PC-9 (cell line): ENCODE measurements at regions not wholly inside any gene's neighbourhood (a gene's known extent, or its start where the extent isn't known, plus 50 kb on each side); places are given as distances from the start of the nearest gene placed in this dataset.

ENCODE experiments used
- BruUV-seq: library from RNA; stranded (reverse); fragments of 400-500 nt; replicated peaks from 2 replicates; lab custom pipeline; 2021; lab: Mats Ljungman, UMichigan
- CTCF ChIA-PET: fragments of 300-600 bp; sonication (Branson Sonifier 250); formaldehyde crosslinking; loops from one replicate; lab custom pipeline; 2022; ENCODE audit warnings: antibody characterized with exemption; lab: Charles Lee
- POLR2A ChIA-PET: fragments of 300-600 bp; sonication (Branson Sonifier 250); formaldehyde crosslinking; loops from one replicate; lab custom pipeline; 2022; ENCODE audit warnings: antibody characterized with exemption; ENCODE audit not compliant: unreplicated experiment; lab: Charles Lee
- DNase-seq, 2 experiments: peaks; one replicate each; pipeline versions ENCODE4 v3.0.0 to v3.0.0-alpha.2; 2015 to 2022; ENCODE audit warnings: mixed read lengths in 1 of 2
- H2AFZ ChIP-seq: fragments of 200-600 bp; sonication (generic); 2 replicates; pipeline ENCODE4 v1.8.1; 2017; ENCODE audit warnings: antibody characterized with exemption
- H3F3A ChIP-seq: fragments of 200-600 bp; sonication (generic); 2 replicates; pipeline ENCODE4 v1.8.1; 2017; ENCODE audit warnings: antibody characterized with exemption, mild to moderate bottlenecking, low read depth; ENCODE audit not compliant: insufficient read depth
- H3K27ac ChIP-seq: fragments of 200-600 bp; sonication (generic); 2 replicates; pipeline ENCODE4 v1.6.1; 2016; ENCODE audit warnings: mixed run types
- H3K27me3 ChIP-seq: fragments of 200-600 bp; sonication (generic); 2 replicates; pipeline ENCODE4 v1.6.1; 2016; ENCODE audit warnings: low read depth, mixed run types; ENCODE audit not compliant: insufficient read depth
- H3K36me3 ChIP-seq: fragments of 200-600 bp; sonication (generic); 2 replicates; pipeline ENCODE4 v1.6.1; 2016; ENCODE audit warnings: low read depth, mixed run types
- H3K4me1 ChIP-seq: fragments of 200-600 bp; sonication (generic); replicated peaks from 2 replicates; pipeline ENCODE4 v1.6.1; 2016; ENCODE audit warnings: mixed run types; ENCODE audit not compliant: insufficient read depth
- H3K4me2 ChIP-seq: fragments of 200-600 bp; sonication (generic); 2 replicates; pipeline ENCODE4 v1.6.1; 2017; ENCODE audit warnings: mixed run types
- H3K4me3 ChIP-seq: fragments of 200-600 bp; sonication (generic); 2 replicates; pipeline ENCODE4 v1.6.1; 2016; ENCODE audit warnings: mixed run types
- H3K79me2 ChIP-seq: fragments of 200-600 bp; sonication (generic); 2 replicates; pipeline ENCODE4 v1.6.1; 2017; ENCODE audit warnings: low read depth, mixed run types
- H3K9me2 ChIP-seq: fragments of 200-600 bp; sonication (generic); 2 replicates; pipeline ENCODE4 v1.8.1; 2017; ENCODE audit warnings: mild to moderate bottlenecking; ENCODE audit not compliant: insufficient read depth
- H3K9me3 ChIP-seq: fragments of 200-600 bp; sonication (generic); 2 replicates; pipeline ENCODE4 v1.8.1; 2016; ENCODE audit warnings: low read depth; ENCODE audit not compliant: insufficient read depth
- H4K20me1 ChIP-seq: fragments of 200-600 bp; sonication (generic); 2 replicates; pipeline ENCODE4 v1.8.1; 2017; ENCODE audit not compliant: insufficient read depth
- CTCF ChIP-seq: fragments of 200-600 bp; sonication (generic); conservative IDR thresholded peaks from 2 replicates; pipeline ENCODE4 v1.6.1; 2017; ENCODE audit warnings: mixed run types, antibody characterized with exemption, mild to moderate bottlenecking, moderate library complexity
- EZH2 ChIP-seq: fragments of 200-600 bp; sonication (generic); IDR thresholded peaks from 2 replicates; pipeline ENCODE4 v1.8.0; 2017; ENCODE audit warnings: antibody characterized with exemption, low read depth
- intact Hi-C: fragments of 100-400 bp; cut with micrococcal nuclease; formaldehyde crosslinking; loops from one replicate; pipeline ENCODE4 v1.10.0; 2022; ENCODE audit not compliant: unreplicated experiment

DNA sequence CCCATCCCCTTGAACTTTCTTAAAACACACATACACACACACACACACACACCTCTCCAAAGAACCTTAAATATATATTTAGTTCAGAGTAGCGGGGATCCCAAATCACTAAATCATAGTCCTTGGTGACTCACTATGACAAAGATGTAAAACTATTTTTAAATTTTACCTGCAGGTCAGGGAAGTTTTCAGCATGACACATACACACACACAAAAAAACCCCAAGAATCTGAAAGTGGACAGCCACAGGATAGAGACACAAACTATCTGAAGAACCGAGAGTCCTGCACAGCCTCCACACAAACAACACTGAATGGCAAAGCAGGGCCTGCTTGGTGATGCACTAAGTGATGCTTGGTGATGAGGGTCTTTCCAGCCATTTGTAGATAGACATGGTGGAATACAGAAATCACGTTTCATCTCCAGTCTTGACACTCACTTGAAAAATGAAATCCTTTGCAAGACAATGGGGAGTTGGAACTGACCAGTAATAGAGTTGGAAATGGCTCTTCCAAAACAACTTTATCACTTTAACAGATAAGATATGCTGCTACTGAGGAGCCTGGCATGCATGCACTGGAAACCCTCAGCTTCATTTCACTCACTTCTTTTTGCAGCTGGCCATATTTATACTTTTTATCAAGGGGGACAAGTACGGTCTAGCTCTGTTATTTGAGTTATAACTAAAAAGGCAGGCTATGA, 307.3 kb downstream of the RAPGEF2 start:
- DNase-seq, result peak in 1 of 2 experiments; percentile 67
- ChIA-PET CTCF (no interaction called here), POLR2A (no interaction called here)
- no peaks in the 10 kb centered on the region for H3K36me3 ChIP-seq
- peaks cover 16% of the 10 kb centered on the region for H3K4me1 ChIP-seq
- H2AFZ ChIP-seq, result no peak overlapping the region; the same call in 1 of the 2 replicates
- no peaks in the 10 kb centered on the region for H3K27me3 ChIP-seq
- intact Hi-C loops, result no loop called here
- H3F3A ChIP-seq, result no peaks in the 10 kb centered on the region; the same call in 1 of the 2 replicates
- peak overlapping the region; percentile 55 for H3K27ac ChIP-seq
- no peak overlapping the region for H3K4me3 ChIP-seq
- no peaks in the 10 kb centered on the region for H3K9me2 ChIP-seq
- H4K20me1 ChIP-seq, result no peaks in the 10 kb centered on the region
- H3K4me2 ChIP-seq, result peak overlapping the region; percentile 57
- H3K79me2 ChIP-seq, result no peaks in the 10 kb centered on the region
- BruUV-seq, result no TSS peak
- no peaks in the 10 kb centered on the region for H3K9me3 ChIP-seq
- TF ChIP-seq EZH2, result no peak
- TF ChIP-seq CTCF, result no peak

GRCh38 chr4:159410891-159411290, 308.0 kb downstream of the RAPGEF2 start:
- no peak overlapping the region for H2AFZ ChIP-seq
- TF ChIP-seq CTCF (no peak), EZH2 (no peak)
- H3K4me3 ChIP-seq, result no peak overlapping the region
- no peaks in the 10 kb centered on the region for H3K9me2 ChIP-seq
- H3K27ac ChIP-seq, result 0 out of 2 replicates have a peak overlapping the region, but pooled peaks have one; percentile 55
- no peaks in the 10 kb centered on the region for H3K9me3 ChIP-seq
- intact Hi-C loops, result no loop called here
- ChIA-PET CTCF (no interaction called here), POLR2A (no interaction called here)
- no peaks in the 10 kb centered on the region; the same call in 1 of the 2 replicates for H3F3A ChIP-seq
- no TSS peak for BruUV-seq
- no peaks in the 10 kb centered on the region for H4K20me1 ChIP-seq
- H3K36me3 ChIP-seq, result no peaks in the 10 kb centered on the region
- H3K4me1 ChIP-seq, result peaks cover 16% of the 10 kb centered on the region
- no peak for DNase-seq
- H3K27me3 ChIP-seq, result no peaks in the 10 kb centered on the region
- no peaks in the 10 kb centered on the region for H3K79me2 ChIP-seq
- peak overlapping the region; percentile 57; the same call in 1 of the 2 replicates for H3K4me2 ChIP-seq

- TF ChIP-seq EZH2, result no peak
- TF ChIP-seq CTCF, result no peak
- no peaks in the 10 kb centered on the region for H3K9me2 ChIP-seq
- H3K9me3 ChIP-seq, result no peaks in the 10 kb centered on the region
- peaks cover 16% of the 10 kb centered on the region for H3K4me1 ChIP-seq
- intact Hi-C loops, result no loop called here
- no peak overlapping the region for H2AFZ ChIP-seq
- CTCF ChIA-PET, result no interaction called here
- no peak overlapping the region for H3K27ac ChIP-seq
- no peak overlapping the region for H3K4me2 ChIP-seq
- H3K4me3 ChIP-seq, result no peak overlapping the region
- BruUV-seq, result no TSS peak
- POLR2A ChIA-PET, result interaction anchor here (0.7 kb wide), 1 partner anchor 598 kb away, joined by 8 read pairs; no protein-coding TSS in a partner anchor
- no peaks in the 10 kb centered on the region for H4K20me1 ChIP-seq
- no peaks in the 10 kb centered on the region for H3K79me2 ChIP-seq
- no peaks in the 10 kb centered on the region; the same call in 1 of the 2 replicates for H3F3A ChIP-seq
- no peak for DNase-seq
- H3K27me3 ChIP-seq, result no peaks in the 10 kb centered on the region
- no peaks in the 10 kb centered on the region for H3K36me3 ChIP-seq
These were observed 310.5 kb downstream of the RAPGEF2 start for GRCh38 chr4:159413306-159413943.
